Vagina (tissue), 2 donors: ENCODE measurements at regions not wholly inside any gene's neighbourhood (a gene's known extent, or its start where the extent isn't known, plus 50 kb on each side); places are given as distances from the start of the nearest gene placed in this dataset.

Experiments used
- DNase-seq, 2 donors: peaks; one replicate each; pipeline ENCODE4 v3.0.0-alpha.2; 2017; ENCODE audit errors: extremely low spot score in 2 of 2
- H3K27ac ChIP-seq: fragments of 200-600 bp; sonication (generic); one replicate; pipeline ENCODE4 v1.5.1; 2019
- H3K27me3 ChIP-seq: fragments of 200-600 bp; sonication (generic); one replicate; pipeline ENCODE4 v1.5.1; 2019
- H3K36me3 ChIP-seq, 2 donors: fragments of 200-600 bp; sonication (generic); one replicate each; pipeline ENCODE4 v1.5.1; 2017 to 2019
- H3K4me1 ChIP-seq: fragments of 200-600 bp; sonication (generic); one replicate; pipeline ENCODE4 v1.5.1; 2019
- H3K4me3 ChIP-seq, 2 donors: fragments of 200-600 bp; sonication (generic); 1 replicate in 1 of 2; 2 replicates in 1 of 2; pipeline ENCODE4 v1.5.1; 2016 to 2019
- H3K9me3 ChIP-seq: fragments of 200-600 bp; sonication (generic); one replicate; pipeline ENCODE4 v1.5.1; 2019
- CTCF ChIP-seq, 3 experiments: fragments of 450-650 bp in 2 of 3; fragments of 200-600 bp in 1 of 3; sonication (generic) in 1 of 3; IDR thresholded peaks; one replicate each; pipeline ENCODE4 v1.5.1; 2017 to 2019; ENCODE audit warnings: antibody characterized with exemption in 3 of 3, mild to moderate bottlenecking in 2 of 3, moderate library complexity in 2 of 3
- POLR2A ChIP-seq, 2 donors: fragments of 450-650 bp; IDR thresholded peaks; one replicate each; pipeline ENCODE4 v1.6.1; 2017; ENCODE audit warnings: antibody characterized with exemption in 2 of 2, mild to moderate bottlenecking in 2 of 2, moderate library complexity in 2 of 2
- POLR2AphosphoS5 ChIP-seq, 2 donors: sonication (generic); formaldehyde crosslinking; IDR thresholded peaks; one replicate each; pipeline ENCODE4 v1.9.0; 2017; ENCODE audit warnings: antibody characterized with exemption in 2 of 2, mild to moderate bottlenecking in 2 of 2, low read depth in 1 of 2; ENCODE audit not compliant: insufficient read depth in 1 of 2
- intact Hi-C: fragments of 100-400 bp; cut with DNase I; formaldehyde crosslinking; loops from one replicate; pipeline ENCODE4 v1.15.1; 2023

GRCh38 chr13:99133848-99134247 lies 66.8 kb upstream of the UBAC2 start:
- no peak for TF ChIP-seq POLR2AphosphoS5 (IDR thresholded peaks at IDR 0.05; ENCODE audit: insufficient read depth in 1 of 2, low read depth in 1 of 2)
- TF ChIP-seq POLR2A (IDR thresholded peaks at IDR 0.05): no peak
- no peak for TF ChIP-seq CTCF (IDR thresholded peaks at IDR 0.05)

GRCh38 chr13:99135591-99135990 lies 65.1 kb upstream of the UBAC2 start:
- no peak for DNase-seq
- no peaks in the 10 kb centered on the region for H3K27me3 ChIP-seq
- TF ChIP-seq CTCF (IDR thresholded peaks at IDR 0.05) (no peak), POLR2AphosphoS5 (IDR thresholded peaks at IDR 0.05; ENCODE audit: insufficient read depth in 1 of 2, low read depth in 1 of 2) (no peak), POLR2A (IDR thresholded peaks at IDR 0.05) (no peak)
- intact Hi-C loops: no loop called here
- H3K36me3 ChIP-seq: no peaks in the 10 kb centered on the region
- no peaks in the 10 kb centered on the region for H3K9me3 ChIP-seq
- H3K4me3 ChIP-seq: no peak overlapping the region
- H3K4me1 ChIP-seq: no peaks in the 10 kb centered on the region
- H3K27ac ChIP-seq: no peak overlapping the region

More at GRCh38 chr13:99133848-99134247, 66.8 kb upstream of the UBAC2 start:
- no peak overlapping the region for H3K27ac ChIP-seq
- H3K36me3 ChIP-seq: no peaks in the 10 kb centered on the region
- H3K4me1 ChIP-seq: no peaks in the 10 kb centered on the region
- intact Hi-C loops: no loop called here
- no peak overlapping the region for H3K4me3 ChIP-seq
- no peaks in the 10 kb centered on the region for H3K27me3 ChIP-seq
- DNase-seq: no peak
- H3K9me3 ChIP-seq: no peaks in the 10 kb centered on the region

GRCh38 chr13:99136427-99136954 lies 64.2 kb upstream of the UBAC2 start:
- Histone ChIP-seq H3K4me3 (no peak overlapping the region), H3K27me3 (no peaks in the 10 kb centered on the region), H3K9me3 (no peaks in the 10 kb centered on the region), H3K36me3 (no peaks in the 10 kb centered on the region), H3K4me1 (no peaks in the 10 kb centered on the region), H3K27ac (no peak overlapping the region)
- no peak for DNase-seq
- no peak for TF ChIP-seq POLR2AphosphoS5 (IDR thresholded peaks at IDR 0.05; ENCODE audit: insufficient read depth in 1 of 2, low read depth in 1 of 2)
- no peak for TF ChIP-seq CTCF (IDR thresholded peaks at IDR 0.05)
- TF ChIP-seq POLR2A (IDR thresholded peaks at IDR 0.05): no peak
- intact Hi-C loops: no loop called here

GRCh38 chr13:99140831-99141230 lies 59.8 kb upstream of the UBAC2 start:
- TF ChIP-seq POLR2A (IDR thresholded peaks at IDR 0.05) (no peak), POLR2AphosphoS5 (IDR thresholded peaks at IDR 0.05; ENCODE audit: insufficient read depth in 1 of 2, low read depth in 1 of 2) (no peak), CTCF (IDR thresholded peaks at IDR 0.05) (no peak)
- intact Hi-C loops: no loop called here
- H3K27me3 ChIP-seq: no peaks in the 10 kb centered on the region
- H3K27ac ChIP-seq: no peak overlapping the region
- H3K4me1 ChIP-seq: no peaks in the 10 kb centered on the region
- no peak for DNase-seq
- no peaks in the 10 kb centered on the region for H3K9me3 ChIP-seq
- H3K36me3 ChIP-seq: no peaks in the 10 kb centered on the region
- no peak overlapping the region for H3K4me3 ChIP-seq

- H3K4me3 ChIP-seq: no peak overlapping the region
- TF ChIP-seq CTCF (IDR thresholded peaks at IDR 0.05): no peak
- no peak for TF ChIP-seq POLR2A (IDR thresholded peaks at IDR 0.05)
- no peak for TF ChIP-seq POLR2AphosphoS5 (IDR thresholded peaks at IDR 0.05; ENCODE audit: insufficient read depth in 1 of 2, low read depth in 1 of 2)
- no peaks in the 10 kb centered on the region for H3K27me3 ChIP-seq
- no peaks in the 10 kb centered on the region for H3K4me1 ChIP-seq
- intact Hi-C loops: no loop called here
- no peak overlapping the region for H3K27ac ChIP-seq
- no peaks in the 10 kb centered on the region for H3K36me3 ChIP-seq
- DNase-seq: no peak
- no peaks in the 10 kb centered on the region for H3K9me3 ChIP-seq
Observed at GRCh38 chr13:99143904-99144303, 56.8 kb upstream of the UBAC2 start.
